HL-60 (cell line): ENCODE measurements at regions not wholly inside any gene's neighbourhood (a gene's known extent, or its start where the extent isn't known, plus 50 kb on each side); places are given as distances from the start of the nearest gene placed in this dataset.

Experiments
- TF ChIP-seq, protein P1 (sequence below): IDR thresholded peaks from one replicate; pipeline ENCODE4 v1.5.1; 2011; ENCODE audit warnings: low read length, control low read depth, inconsistent platforms; ENCODE audit not compliant: insufficient read depth
- TF ChIP-seq, protein P2 (sequence below): IDR thresholded peaks from 2 replicates; pipeline ENCODE4 v1.6.1; 2012; ENCODE audit warnings: low read depth; ENCODE audit not compliant: insufficient replicate concordance

DNA sequence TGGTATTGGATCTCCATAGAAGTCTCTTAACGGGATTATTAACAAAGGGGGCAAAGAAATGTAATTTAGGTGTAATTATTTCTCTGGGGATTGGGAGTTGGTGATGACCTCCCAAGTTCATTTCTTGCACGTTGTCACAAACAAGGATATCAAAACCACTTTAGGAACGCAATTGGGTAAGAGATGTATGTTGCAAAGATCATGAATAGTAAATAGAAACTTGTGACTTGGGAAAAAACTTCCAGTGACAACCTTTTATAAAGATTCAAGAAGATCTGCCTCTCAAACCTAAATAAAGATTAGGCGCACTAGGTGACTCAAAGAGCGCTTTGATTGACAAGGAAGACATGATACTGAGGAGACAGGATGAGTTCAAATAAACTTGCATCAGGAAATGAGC, 127.8 kb upstream of the TRIB2 start:
- TF ChIP-seq, protein P1, sequence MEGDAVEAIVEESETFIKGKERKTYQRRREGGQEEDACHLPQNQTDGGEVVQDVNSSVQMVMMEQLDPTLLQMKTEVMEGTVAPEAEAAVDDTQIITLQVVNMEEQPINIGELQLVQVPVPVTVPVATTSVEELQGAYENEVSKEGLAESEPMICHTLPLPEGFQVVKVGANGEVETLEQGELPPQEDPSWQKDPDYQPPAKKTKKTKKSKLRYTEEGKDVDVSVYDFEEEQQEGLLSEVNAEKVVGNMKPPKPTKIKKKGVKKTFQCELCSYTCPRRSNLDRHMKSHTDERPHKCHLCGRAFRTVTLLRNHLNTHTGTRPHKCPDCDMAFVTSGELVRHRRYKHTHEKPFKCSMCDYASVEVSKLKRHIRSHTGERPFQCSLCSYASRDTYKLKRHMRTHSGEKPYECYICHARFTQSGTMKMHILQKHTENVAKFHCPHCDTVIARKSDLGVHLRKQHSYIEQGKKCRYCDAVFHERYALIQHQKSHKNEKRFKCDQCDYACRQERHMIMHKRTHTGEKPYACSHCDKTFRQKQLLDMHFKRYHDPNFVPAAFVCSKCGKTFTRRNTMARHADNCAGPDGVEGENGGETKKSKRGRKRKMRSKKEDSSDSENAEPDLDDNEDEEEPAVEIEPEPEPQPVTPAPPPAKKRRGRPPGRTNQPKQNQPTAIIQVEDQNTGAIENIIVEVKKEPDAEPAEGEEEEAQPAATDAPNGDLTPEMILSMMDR, result no peak
- TF ChIP-seq, protein P2, sequence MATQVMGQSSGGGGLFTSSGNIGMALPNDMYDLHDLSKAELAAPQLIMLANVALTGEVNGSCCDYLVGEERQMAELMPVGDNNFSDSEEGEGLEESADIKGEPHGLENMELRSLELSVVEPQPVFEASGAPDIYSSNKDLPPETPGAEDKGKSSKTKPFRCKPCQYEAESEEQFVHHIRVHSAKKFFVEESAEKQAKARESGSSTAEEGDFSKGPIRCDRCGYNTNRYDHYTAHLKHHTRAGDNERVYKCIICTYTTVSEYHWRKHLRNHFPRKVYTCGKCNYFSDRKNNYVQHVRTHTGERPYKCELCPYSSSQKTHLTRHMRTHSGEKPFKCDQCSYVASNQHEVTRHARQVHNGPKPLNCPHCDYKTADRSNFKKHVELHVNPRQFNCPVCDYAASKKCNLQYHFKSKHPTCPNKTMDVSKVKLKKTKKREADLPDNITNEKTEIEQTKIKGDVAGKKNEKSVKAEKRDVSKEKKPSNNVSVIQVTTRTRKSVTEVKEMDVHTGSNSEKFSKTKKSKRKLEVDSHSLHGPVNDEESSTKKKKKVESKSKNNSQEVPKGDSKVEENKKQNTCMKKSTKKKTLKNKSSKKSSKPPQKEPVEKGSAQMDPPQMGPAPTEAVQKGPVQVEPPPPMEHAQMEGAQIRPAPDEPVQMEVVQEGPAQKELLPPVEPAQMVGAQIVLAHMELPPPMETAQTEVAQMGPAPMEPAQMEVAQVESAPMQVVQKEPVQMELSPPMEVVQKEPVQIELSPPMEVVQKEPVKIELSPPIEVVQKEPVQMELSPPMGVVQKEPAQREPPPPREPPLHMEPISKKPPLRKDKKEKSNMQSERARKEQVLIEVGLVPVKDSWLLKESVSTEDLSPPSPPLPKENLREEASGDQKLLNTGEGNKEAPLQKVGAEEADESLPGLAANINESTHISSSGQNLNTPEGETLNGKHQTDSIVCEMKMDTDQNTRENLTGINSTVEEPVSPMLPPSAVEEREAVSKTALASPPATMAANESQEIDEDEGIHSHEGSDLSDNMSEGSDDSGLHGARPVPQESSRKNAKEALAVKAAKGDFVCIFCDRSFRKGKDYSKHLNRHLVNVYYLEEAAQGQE, result no peak
